Uterus (tissue), 2 donors: ENCODE measurements at regions not wholly inside any gene's neighbourhood (a gene's known extent, or its start where the extent isn't known, plus 50 kb on each side); places are given as distances from the start of the nearest gene placed in this dataset.

ENCODE experiments used
- POLR2A ChIP-seq, 2 donors: fragments of 450-650 bp; IDR thresholded peaks; one replicate each; pipeline ENCODE4 v1.6.1; 2016; ENCODE audit warnings: antibody characterized with exemption in 2 of 2, mild to moderate bottlenecking in 1 of 2, moderate library complexity in 1 of 2
- TF ChIP-seq, protein P1 (sequence below), 4 experiments: fragments of 200-600 bp in 2 of 4; fragments of 450-650 bp in 2 of 4; sonication (generic) in 2 of 4; IDR thresholded peaks; one replicate each; pipeline ENCODE4 v1.5.1; 2016 to 2019; ENCODE audit warnings: antibody characterized with exemption in 4 of 4, mild to moderate bottlenecking in 2 of 4, moderate library complexity in 1 of 4

DNA sequence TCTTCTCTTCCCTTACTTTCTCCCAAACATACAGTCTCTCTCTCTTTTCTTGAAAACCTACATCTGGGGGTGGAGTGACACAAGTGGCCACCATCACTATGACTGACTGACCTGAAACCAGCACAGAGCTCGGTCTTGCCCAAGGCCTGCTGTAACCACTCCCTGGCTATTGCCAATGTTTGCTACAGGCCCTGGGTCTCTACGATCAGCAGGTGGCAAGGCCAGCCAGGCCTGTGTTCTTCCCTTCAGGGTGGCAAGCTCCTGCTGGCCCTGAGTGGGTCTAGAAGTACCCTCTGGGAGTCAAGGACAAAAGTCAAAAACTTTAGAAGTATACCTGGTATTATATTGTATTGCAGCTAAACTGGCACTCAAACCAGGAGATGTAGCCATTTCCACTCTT lies 140.9 kb upstream of the TGFBR2 start:
- no peak for TF ChIP-seq POLR2A (IDR thresholded peaks at IDR 0.05)
- TF ChIP-seq, protein P1, sequence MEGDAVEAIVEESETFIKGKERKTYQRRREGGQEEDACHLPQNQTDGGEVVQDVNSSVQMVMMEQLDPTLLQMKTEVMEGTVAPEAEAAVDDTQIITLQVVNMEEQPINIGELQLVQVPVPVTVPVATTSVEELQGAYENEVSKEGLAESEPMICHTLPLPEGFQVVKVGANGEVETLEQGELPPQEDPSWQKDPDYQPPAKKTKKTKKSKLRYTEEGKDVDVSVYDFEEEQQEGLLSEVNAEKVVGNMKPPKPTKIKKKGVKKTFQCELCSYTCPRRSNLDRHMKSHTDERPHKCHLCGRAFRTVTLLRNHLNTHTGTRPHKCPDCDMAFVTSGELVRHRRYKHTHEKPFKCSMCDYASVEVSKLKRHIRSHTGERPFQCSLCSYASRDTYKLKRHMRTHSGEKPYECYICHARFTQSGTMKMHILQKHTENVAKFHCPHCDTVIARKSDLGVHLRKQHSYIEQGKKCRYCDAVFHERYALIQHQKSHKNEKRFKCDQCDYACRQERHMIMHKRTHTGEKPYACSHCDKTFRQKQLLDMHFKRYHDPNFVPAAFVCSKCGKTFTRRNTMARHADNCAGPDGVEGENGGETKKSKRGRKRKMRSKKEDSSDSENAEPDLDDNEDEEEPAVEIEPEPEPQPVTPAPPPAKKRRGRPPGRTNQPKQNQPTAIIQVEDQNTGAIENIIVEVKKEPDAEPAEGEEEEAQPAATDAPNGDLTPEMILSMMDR (IDR thresholded peaks at IDR 0.05): no peak
